ENCODE measurements at regions not wholly inside any gene's neighbourhood (a gene's known extent, or its start where the extent isn't known, plus 50 kb on each side); places are given as distances from the start of the nearest gene placed in this dataset.
"Not testable (repeated sequence)": the region's sequence is repeated elsewhere in the genome, so short reads cannot be mapped to it uniquely, and the experiment has no call there.

GRCh38 chr5:27963050-27963783, 924.8 kb upstream of the CDH9 start:
- no peak for DNase-seq

GRCh38 chr5:27962198-27962597, 923.8 kb upstream of the CDH9 start:
- no peak for DNase-seq

- peak; percentile 27 for DNase-seq
These were observed 908.7 kb upstream of the CDH9 start for GRCh38 chr5:27947088-27947487.

- no peak for DNase-seq
These were observed 906.1 kb upstream of the CDH9 start for GRCh38 chr5:27944471-27944870.

GRCh38 chr5:27938989-27939388, 900.6 kb upstream of the CDH9 start:
- no peak for DNase-seq

GRCh38 chr5:27928060-27928459, 889.7 kb upstream of the CDH9 start:
- DNase-seq = no peak

- no peak for DNase-seq
These were observed 872.8 kb upstream of the CDH9 start for GRCh38 chr5:27911216-27911615.

- DNase-seq = no peak
These were observed 870.0 kb upstream of the CDH9 start for GRCh38 chr5:27908341-27908740.

GRCh38 chr5:27906931-27907601, 868.7 kb upstream of the CDH9 start:
- no peak for DNase-seq

- DNase-seq = no peak
These were observed 868.1 kb upstream of the CDH9 start for GRCh38 chr5:27906481-27906880.

GRCh38 chr5:27900761-27901160, 862.4 kb upstream of the CDH9 start:
- no peak for DNase-seq

GRCh38 chr5:27876071-27876470, 837.7 kb upstream of the CDH9 start:
- DNase-seq = no peak

GRCh38 chr5:27875148-27875547, 836.8 kb upstream of the CDH9 start:
- DNase-seq = no peak

GRCh38 chr5:27868292-27868691, 829.9 kb upstream of the CDH9 start:
- DNase-seq = no peak

GRCh38 chr5:27855491-27855890, 817.1 kb upstream of the CDH9 start:
- no peak for DNase-seq

- no peak for DNase-seq
These were observed 816.0 kb upstream of the CDH9 start for GRCh38 chr5:27854243-27854852.

GRCh38 chr5:27845248-27845647, 806.9 kb upstream of the CDH9 start:
- no peak for DNase-seq

- DNase-seq = not testable (repeated sequence)
These were observed 798.3 kb upstream of the CDH9 start for GRCh38 chr5:27836704-27837103.

GRCh38 chr5:27832886-27833285, 794.5 kb upstream of the CDH9 start:
- DNase-seq = no peak

- no peak for DNase-seq
These were observed 792.2 kb upstream of the CDH9 start for GRCh38 chr5:27830546-27830945.

- no peak for DNase-seq
These were observed 783.3 kb upstream of the CDH9 start for GRCh38 chr5:27821681-27822080.

GRCh38 chr5:27818888-27819287, 780.5 kb upstream of the CDH9 start:
- DNase-seq = no peak

GRCh38 chr5:27814983-27815382, 776.6 kb upstream of the CDH9 start:
- no peak for DNase-seq

- no peak for DNase-seq
These were observed 775.9 kb upstream of the CDH9 start for GRCh38 chr5:27814286-27814685.
